ENCODE measurements at regions not wholly inside any gene's neighbourhood (a gene's known extent, or its start where the extent isn't known, plus 50 kb on each side); places are given as distances from the start of the nearest gene placed in this dataset.
A peak's percentile ranks its signal among the peaks of the same experiment; 100 is the strongest.

DNA sequence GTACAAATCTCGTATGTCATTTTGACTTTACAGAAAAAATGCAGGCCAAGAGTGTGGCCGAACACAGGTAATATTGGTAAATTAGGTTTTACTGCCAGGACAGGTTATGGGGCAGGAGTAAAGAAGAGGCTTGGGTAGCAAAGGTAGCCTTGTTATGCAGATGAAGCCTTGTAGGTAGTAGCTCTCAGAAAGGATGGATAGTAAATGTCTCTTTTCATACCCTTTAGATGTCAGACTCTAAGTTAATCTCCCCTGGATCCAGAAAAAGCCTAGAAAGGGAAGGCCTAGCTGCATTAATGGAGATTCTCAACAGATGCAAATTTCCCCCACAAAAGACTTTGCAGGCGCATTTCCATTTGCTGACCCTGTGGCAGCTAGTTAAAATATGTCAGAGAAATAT lies 1445.1 kb upstream of the CADM2 start:
- no peak for DNase-seq (ENCODE audit: low read depth in 2 of 2)

DNA sequence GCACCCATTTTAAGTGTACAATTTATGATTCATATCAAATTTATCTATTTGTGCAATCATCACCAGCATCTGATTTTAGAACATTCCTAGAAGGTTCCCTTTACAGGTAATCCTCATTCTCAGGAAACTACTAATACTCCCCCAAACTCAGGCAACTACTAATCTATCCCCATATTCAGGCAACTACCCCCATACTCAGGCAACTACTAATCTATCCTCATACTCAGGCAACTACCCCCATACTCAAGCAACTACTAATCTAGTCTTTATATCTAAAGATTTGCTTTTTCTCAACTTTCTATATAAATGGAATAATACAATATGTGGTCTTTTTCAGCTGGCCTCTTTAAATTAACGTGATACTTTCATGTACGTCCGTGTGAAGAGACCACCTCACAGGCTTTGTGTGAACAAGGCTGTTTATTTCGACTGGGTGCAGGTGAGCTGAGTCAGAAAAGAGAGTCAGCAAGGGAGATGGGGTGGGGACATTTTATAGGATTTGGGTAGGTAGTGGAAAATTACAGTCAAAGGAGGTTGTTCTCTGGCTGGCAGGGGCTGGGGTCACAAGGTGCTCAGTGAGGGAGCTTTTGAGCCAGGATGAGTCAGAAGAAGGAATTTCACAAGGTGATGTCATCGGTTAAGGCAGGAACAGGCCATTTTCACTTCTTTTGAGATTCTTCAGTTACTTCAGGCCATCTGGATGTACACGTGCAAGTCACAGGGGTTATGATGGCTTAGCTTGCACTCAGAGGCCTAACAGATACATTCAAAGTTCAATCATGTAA lies 1444.5 kb upstream of the CADM2 start:
- DNase-seq (ENCODE audit: low read depth in 2 of 2): no peak

DNA sequence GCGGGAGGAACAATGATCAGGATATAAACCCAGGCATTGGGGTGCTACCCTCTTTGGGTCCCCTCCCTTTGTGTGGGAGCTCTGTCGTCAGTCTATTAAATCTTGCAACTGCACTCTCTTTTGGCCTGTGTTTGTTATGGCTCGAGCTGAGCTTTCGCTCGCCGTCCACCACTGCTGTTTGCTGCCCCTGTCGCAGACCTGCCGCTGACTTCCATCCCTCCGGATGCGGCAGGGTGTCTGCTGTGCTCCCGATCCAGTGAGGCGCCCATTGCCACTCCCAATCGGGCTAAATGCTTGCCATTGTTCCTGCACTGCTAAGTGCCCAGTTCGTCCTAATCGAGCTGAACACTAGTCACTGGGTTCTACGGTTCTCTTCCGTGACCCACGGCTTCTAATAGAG lies 1443.7 kb upstream of the CADM2 start:
- no peak for DNase-seq (ENCODE audit: low read depth in 2 of 2)

DNA sequence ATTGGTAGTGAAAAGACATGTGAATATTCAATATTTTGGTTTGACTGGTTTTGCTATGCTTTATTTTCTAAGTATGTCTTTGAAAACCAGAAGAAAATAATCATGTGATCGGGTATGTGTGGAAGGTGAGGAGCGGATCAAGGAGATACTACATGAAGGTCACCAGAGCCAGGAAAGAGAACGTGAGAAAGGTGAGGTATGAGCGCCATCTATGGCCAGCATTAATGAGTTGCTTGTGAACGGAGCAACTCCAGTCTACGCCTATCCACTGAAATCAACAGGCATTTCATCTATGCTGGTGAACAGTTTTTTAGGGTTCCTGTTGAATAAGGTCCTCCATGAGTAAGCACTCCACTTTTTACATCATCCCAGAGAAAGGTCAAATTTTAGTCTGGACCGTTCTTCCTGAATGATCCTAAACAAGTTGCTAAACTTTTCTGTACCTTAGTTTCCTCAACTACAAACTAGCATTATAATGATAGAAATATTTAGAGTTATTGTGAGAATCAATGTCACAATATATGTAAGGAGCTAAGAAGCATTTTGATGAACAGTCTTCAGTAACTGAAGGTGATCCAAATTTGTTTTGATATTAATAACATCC lies 1435.2 kb upstream of the CADM2 start:
- peak; percentile 41 to 52 for DNase-seq (ENCODE audit: low read depth in 2 of 2)

DNA sequence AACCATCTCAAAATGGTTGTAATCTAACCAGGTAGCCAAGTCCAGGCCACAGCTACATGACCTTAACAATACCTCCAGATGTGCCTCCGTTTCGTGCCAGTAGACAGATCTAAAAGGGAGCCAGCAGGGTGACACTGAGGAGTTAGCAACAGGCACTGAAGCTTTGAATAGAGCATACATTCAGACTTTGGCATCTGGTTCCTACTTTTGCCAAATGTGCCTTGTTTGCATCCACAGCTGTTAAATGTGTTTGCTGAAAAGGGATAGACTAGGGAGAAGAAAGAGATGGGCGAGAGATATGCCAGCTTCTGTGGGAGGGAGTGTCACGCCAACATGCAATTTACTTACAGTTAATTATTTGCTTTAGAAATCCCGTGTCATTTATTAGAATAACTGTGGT lies 1433.9 kb upstream of the CADM2 start:
- DNase-seq (ENCODE audit: low read depth in 2 of 2): no peak

DNA sequence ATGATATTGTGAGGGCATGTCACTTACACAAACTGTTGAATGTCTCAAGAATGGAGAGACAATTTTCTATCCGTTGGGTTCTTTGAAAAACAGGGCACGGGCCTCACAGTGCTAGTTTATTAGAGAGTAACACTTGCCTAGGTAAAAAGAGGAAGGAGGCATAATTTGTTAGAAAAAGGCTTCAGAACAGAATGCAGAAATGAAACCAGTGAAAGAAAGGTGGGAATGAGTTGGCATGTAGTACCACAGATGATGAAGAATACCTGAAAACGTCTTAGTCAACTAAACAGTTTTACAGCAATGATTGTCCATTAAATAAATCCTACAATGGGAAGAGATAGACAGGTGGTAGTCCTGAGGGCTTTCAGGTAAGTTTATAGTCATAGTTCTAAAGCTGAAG lies 1399.7 kb upstream of the CADM2 start:
- DNase-seq (ENCODE audit: low read depth in 2 of 2): no peak

DNA sequence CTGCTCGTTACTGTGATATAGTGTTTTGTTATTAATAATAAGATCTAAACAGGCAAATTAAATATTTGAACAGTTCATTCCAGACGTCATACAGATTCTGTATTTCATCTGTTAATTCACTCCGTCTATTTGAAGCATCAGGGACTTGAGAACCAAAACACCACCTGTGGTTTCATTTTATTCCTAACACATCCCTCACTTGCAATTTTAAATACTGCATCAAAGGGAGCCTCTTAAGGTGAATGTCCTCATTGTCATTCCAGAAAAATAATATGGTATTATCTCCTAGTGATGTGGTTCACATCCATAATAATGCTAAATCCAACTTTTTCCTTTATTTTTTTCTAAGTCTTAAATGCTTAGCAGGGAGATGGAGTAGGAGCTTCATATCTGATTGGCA lies 1390.9 kb upstream of the CADM2 start:
- DNase-seq (ENCODE audit: low read depth in 2 of 2): no peak

DNA sequence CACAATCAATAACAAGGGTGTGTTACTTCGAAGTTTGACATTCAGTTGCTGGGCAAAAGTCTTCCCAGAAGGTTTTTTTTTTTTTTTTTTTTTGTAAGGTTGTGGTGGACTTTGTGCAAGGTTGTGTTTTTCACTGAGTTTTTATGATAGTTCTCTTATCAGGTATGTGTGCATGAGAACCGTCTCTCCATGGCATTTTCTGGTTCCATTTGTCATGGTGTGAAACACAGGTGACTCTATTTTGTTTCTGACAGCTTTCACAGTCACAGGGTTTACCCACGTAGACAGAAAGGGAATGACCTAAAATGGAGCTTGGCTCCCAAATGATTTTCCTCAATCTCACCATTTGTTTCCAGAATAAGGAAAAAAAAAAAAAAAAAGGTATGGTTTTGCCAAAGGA lies 1377.2 kb upstream of the CADM2 start:
- DNase-seq (ENCODE audit: low read depth in 2 of 2): no peak

DNA sequence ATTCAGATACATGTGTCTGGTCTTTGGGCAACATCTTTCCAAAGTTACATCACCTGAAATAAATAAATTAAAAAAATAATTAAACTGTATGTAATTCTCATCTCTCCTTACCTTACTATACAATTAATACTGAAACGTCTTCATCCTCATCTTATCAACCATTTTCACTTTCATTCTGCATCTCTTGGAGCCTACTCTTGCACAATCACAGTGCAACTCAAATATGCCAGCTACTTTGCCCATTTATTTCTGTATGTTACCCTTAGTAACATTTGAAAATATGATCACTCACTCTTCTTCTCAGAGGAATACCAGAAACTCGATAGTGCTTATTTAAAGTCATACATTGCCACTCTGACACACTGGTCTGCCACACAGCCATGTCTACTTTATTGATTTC lies 1357.1 kb upstream of the CADM2 start:
- DNase-seq (ENCODE audit: low read depth in 2 of 2): no peak

DNA sequence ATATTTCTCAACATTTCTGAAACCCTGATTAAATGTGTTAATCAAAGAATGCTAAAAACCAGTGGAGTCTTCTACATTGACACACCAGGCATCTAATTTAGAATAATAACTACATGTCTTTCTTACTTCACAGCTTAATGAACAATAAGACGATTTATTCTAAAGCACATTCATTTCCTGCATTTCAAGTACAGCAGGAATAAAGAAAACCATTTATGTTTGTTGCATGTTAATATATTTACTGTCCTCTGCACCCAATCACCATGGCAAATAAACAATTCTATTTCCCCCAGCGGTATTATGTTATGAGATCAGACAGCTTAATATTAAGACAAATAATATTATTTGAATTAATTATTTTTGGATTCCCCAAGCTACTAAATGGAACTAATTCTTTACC lies 1336.3 kb upstream of the CADM2 start:
- DNase-seq (ENCODE audit: low read depth in 2 of 2): no peak

DNA sequence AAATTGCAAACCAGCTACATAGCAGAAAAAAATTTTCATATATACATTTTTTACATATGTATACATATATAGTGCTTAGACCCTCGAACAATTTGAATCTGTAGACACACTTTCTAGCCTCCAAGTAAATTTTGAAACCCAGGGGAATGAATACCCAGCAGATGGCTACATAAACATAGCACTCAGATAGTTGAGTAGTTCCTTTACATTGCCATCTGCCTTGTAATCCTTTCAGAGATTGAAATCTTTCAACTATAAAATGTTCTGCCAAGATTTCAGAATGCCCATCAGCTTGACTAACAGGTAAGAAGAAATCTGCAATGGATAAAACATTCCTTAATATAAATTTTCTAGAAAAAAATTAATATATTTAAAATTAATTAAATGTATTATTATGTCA lies 1333.5 kb upstream of the CADM2 start:
- no peak for DNase-seq (ENCODE audit: low read depth in 2 of 2)

DNA sequence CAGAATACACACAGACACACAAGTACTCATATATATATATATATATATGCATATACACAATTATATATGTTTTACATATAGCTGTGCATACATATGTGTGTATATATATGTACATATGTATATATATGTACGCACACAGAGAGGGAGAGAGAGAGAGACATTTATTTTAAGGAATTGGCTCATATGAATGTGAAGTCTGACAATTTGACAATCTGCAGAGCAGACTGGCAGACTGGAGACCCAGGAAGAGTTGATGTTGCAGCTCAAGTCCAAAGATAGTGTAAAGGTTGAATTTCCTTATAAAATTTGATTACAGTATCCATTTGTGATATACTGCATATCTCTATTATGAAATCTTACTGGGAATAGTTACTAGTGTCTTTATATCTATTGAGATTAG lies 1330.3 kb upstream of the CADM2 start:
- DNase-seq (ENCODE audit: low read depth in 2 of 2): no peak

DNA sequence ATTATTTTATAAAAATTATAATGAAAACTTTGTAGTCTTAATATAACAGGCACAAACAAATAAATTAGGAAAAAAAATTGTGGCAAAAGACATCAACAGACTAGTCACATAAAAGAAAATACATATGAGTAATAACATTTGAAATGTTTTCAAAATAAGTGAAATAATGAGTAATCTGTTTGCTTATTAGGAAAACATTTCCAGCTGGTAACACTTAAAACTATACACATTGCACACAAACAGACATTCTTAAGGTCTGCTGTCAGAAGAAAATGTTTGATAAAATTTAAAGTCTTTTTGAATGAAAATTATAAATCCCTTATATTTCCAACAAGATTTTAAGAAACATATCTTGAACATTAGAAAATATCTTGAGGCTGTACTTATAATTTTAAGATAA lies 1326.3 kb upstream of the CADM2 start:
- DNase-seq (ENCODE audit: low read depth in 2 of 2): no peak

DNA sequence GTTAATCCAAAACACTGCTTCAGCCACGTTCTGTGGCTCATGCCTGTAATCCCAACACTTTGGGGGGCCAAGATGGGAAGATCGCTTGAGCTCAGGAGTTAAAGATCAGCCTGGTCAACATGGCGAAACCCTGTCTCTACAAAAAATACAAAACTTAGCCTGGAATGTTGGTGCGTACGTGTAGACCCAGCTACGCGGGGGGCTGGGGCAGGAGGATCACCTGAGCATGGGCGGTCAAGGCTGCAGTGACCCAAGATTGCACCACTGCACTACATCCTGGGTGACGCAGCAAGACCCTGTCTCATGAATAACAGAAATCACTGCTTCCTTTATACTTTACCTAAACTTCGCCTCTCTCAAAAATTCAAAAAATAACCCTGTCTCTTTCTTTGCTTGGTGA lies 1325.0 kb upstream of the CADM2 start:
- no peak for DNase-seq (ENCODE audit: low read depth in 2 of 2)

DNA sequence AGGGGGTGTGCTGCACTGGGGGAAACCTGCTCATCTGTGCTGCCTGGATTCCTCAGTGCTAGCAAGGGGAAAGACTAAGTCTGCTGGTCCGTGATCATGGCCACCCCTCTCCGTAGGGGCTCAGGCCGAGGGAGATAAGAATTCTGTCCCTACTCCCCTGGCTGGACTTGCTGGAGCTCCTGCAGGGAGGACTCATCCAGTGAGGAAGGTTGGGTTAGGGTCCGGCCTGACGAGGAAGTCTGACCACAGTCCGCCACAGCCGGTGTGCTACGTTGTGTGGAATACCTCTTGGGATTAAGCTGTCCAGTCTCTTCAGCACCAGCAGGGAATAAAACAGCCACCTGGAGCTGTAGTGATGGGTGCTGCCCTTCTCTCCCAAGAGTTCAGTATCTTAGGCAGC lies 1309.1 kb upstream of the CADM2 start:
- no peak for DNase-seq (ENCODE audit: low read depth in 2 of 2)

DNA sequence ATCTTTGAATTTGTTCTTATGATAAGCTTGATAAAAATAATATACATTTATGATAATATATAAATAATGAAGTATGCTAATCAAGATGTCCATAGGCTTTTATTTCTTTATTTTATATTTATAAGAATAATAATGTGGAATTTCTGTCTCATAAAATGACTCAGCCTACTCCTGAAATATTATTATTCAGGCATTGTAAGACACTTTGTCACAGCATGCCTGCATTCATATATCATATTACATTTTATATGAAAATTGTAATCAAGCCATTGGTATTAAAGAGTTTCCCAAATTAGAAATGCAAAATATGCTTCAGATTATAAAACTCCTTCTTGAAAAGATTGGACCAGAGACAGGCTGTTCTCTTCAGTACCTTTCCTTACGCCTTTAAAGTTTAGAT lies 1303.7 kb upstream of the CADM2 start:
- no peak for DNase-seq (ENCODE audit: low read depth in 2 of 2)

DNA sequence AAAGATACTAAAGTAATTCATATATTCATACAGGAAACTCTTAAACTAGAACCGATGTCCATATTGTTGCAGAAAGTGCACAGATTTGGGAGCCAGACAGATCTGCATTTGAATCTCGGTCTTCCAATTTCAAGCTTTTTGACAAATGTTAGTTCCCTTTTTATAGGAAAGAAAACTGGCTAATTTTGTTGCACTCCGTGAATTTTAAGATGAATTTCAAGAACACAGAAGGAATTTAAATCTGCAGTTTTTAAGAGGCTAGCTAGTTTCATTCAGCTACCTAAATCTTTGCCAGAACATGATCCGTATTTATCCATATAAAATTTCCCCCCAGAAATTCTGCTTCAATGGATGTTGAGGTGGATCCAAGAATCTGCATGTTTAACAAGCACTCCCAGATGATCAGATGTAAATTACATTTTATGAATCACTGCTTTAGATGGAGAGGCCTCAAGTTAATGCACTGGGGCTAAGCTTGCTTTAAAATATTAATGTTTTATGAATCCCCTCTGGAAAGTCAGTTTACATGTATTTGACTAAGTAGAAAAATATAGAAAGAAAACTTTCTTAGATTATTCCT lies 1296.3 kb upstream of the CADM2 start:
- no peak for DNase-seq (ENCODE audit: low read depth in 2 of 2)

DNA sequence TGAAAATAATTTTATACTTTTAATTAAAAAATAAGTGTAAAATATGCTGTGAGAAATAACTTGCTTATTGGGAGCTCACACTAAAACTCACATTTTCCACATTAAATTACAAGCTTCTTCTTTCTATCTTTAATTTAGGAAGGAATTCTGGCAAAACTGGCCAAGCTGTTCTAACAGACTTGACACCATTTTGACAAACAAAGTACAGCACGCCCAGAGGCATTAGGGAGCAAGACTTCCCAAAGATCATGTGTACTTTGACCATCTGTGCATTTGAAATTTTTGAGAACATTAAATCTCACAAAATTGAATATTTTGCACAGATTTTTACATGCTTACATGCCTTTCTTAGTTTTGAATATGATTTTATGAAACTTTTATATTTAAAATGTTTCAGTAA lies 1288.4 kb upstream of the CADM2 start:
- no peak for DNase-seq (ENCODE audit: low read depth in 2 of 2)

DNA sequence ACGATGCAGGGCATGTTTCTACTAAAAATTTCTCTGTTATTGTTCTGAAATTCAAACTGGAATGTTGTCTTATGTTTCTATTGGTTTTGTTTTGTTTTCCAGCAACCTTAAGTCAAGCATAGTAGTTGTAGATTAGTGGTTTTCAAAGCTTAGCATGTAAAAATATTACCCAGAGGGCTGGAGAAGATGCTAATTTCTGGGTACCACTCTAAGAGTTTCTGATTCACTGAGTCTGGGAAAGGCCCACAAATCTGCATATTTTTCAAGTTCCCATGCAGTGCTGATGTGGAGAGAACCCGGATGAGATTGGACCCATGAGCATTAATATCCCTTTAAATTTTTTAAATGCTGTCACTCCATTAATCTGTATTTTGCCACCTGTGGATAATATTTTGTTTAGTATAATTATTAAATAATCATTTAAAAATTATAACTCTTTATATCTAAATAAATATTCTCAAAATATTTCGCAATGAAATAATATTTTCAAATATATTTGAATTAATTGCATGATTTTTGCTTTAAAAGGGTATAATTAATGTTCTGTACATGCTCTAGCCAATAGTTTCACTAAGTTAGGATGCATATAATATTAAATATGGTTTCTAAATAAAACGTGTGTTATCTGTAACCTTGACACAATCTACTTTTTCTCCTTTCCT lies 1274.7 kb upstream of the CADM2 start:
- DNase-seq (ENCODE audit: low read depth in 2 of 2): no peak

DNA sequence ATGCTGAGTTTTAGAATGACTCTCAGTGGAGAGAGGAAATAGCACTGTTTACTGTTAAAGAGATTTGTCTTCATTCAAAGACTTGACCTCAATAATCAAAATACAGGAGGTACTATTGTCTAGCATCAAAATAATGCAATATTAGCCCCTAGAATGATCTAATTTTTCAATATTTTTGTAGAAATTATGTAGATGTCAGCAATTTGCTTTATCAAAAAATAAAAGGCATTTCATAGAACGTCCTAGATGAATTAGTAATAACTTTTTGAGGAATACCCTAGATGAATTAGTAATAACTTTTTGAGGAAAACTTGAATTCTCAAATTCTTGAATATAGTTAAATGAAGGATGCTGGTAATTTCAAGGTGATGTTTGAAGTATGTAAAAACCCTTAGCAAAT lies 1252.1 kb upstream of the CADM2 start:
- no peak for DNase-seq (ENCODE audit: low read depth in 2 of 2)

DNA sequence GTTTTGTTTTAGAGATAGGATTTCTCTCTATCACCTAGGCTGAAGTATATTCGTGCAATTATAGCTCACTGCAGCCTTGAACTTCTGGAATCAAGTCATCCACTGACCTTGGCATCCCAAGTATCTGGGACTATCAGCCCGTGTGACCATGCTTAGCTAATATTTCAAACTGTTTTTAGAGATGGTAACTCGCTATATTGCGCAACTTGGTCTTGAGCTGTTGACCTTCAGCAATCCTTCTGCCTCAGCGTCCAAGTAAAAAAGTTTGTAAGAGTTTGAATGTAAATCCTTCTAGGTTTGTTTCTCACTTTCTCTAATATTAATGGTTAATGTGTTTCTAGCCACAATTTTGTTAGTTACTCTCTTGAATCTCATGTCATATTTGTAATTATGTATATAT lies 1243.5 kb upstream of the CADM2 start:
- no peak for DNase-seq (ENCODE audit: low read depth in 2 of 2)

DNA sequence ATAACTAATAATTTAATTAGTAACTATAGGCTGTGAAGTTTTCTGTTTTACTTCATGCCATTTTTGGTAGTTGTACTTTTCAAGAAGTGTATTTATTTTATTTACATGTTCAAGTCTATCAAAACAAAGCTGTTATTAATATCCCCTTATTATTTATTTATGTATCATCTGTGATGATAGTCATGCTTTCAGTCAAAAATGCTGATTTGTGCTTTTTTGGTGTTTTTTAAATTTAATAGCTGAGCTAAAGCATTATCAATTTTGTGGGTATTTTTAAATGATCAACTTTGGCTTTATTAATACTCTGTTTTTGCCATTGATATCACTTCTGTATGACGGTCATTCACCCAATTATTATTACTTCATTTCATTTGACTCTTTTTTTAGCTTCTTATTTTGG lies 1229.2 kb upstream of the CADM2 start:
- DNase-seq (ENCODE audit: low read depth in 2 of 2): no peak

DNA sequence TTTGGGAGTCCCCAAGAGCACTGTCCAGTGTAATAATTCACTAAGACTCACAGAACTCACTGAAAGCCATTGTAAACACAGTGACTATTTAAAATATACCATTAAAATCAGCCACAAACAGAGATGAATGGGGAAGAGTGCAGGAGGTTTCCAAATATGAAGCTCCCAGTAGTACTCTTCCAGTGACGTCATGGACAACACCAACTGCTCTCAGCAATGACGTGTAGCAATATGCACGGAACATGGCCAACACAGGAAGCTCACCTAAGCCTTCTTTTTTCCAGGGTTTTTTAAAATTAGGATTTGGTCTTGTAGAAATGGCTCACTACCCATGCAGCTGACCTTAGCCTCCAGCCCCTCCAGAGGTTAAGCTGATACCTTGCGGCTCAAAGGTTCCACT lies 1224.1 kb upstream of the CADM2 start:
- DNase-seq (ENCODE audit: low read depth in 2 of 2): no peak
